Liver (tissue), 8 donors: ENCODE measurements at regions not wholly inside any gene's neighbourhood (a gene's known extent, or its start where the extent isn't known, plus 50 kb on each side); places are given as distances from the start of the nearest gene placed in this dataset.

Source experiments
- DNase-seq: peaks from one replicate; pipeline ENCODE4 v3.0.0-alpha.2; 2017; ENCODE audit warnings: low spot score
- H3K27ac ChIP-seq, 2 donors: one replicate each; pipeline ENCODE4 v1.7.0; 2013; ENCODE audit warnings: inconsistent platforms in 2 of 2, low read length in 2 of 2, control low read depth in 1 of 2, low read depth in 1 of 2, mild to moderate bottlenecking in 1 of 2
- H3K27me3 ChIP-seq, 4 donors: one replicate each; pipeline versions ENCODE4 v1.6.1 to v1.7.0; 2013; ENCODE audit warnings: low read length in 3 of 4, inconsistent platforms in 1 of 4, mild to moderate bottlenecking in 1 of 4, moderate library complexity in 1 of 4; ENCODE audit not compliant: control insufficient read depth in 4 of 4, insufficient read depth in 4 of 4
- H3K36me3 ChIP-seq, 4 donors: one replicate each; pipeline versions ENCODE4 v1.6.1 to v1.7.0; 2013; ENCODE audit warnings: low read length in 3 of 4, mild to moderate bottlenecking in 3 of 4, low read depth in 1 of 4, moderate library complexity in 1 of 4; ENCODE audit not compliant: control insufficient read depth in 4 of 4, insufficient read depth in 3 of 4
- H3K4me1 ChIP-seq, 4 donors: one replicate each; pipeline versions ENCODE4 v1.6.1 to v1.7.0; 2013; ENCODE audit warnings: low read length in 3 of 4, mild to moderate bottlenecking in 3 of 4, moderate library complexity in 1 of 4; ENCODE audit not compliant: control insufficient read depth in 4 of 4, insufficient read depth in 4 of 4
- H3K4me3 ChIP-seq, 3 donors: one replicate each; pipeline versions ENCODE4 v1.6.1 to v1.7.0; 2013; ENCODE audit warnings: low read length in 3 of 3, control low read depth in 1 of 3, low read depth in 1 of 3, mild to moderate bottlenecking in 1 of 3
- H3K9ac ChIP-seq, 2 donors: one replicate each; pipeline ENCODE4 v1.7.0; 2013; ENCODE audit warnings: low read length in 2 of 2, mild to moderate bottlenecking in 2 of 2, moderate library complexity in 2 of 2, control low read depth in 1 of 2, low read depth in 1 of 2
- H3K9me3 ChIP-seq, 4 donors: one replicate each; pipeline versions ENCODE4 v1.6.1 to v1.7.0; 2013; ENCODE audit warnings: low read length in 3 of 4; ENCODE audit not compliant: control insufficient read depth in 4 of 4
- ATF3 ChIP-seq: IDR thresholded peaks from 2 replicates; pipeline ENCODE4 v1.6.1; 2016; ENCODE audit warnings: antibody characterized with exemption
- CTCF ChIP-seq: fragments of 150-350 bp; IDR thresholded peaks from 2 replicates; pipeline ENCODE4 v1.5.1; 2017; ENCODE audit warnings: improper control_type of control experiment, low read depth, low read length; ENCODE audit not compliant: missing input control
- EGR1 ChIP-seq, 2 donors: IDR thresholded peaks; 2 replicates each; pipeline ENCODE4 v1.6.1; 2016 to 2018; ENCODE audit warnings: antibody characterized with exemption in 2 of 2, low read depth in 2 of 2
- FOXA1 ChIP-seq: IDR thresholded peaks from 2 replicates; pipeline ENCODE4 v1.6.1; 2016; ENCODE audit warnings: antibody characterized with exemption
- FOXA2 ChIP-seq: IDR thresholded peaks from 2 replicates; pipeline ENCODE4 v1.6.1; 2016; ENCODE audit warnings: antibody characterized with exemption
- GABPA ChIP-seq, 2 donors: IDR thresholded peaks in 1 of 2; conservative IDR thresholded peaks in 1 of 2; 2 replicates each; pipeline ENCODE4 v1.6.1; 2016; ENCODE audit warnings: antibody characterized with exemption in 2 of 2, mild to moderate bottlenecking in 1 of 2, moderate library complexity in 1 of 2
- HNF4A ChIP-seq, 2 donors: conservative IDR thresholded peaks; 2 replicates each; pipeline ENCODE4 v1.6.1; 2016; ENCODE audit warnings: antibody characterized with exemption in 2 of 2, mild to moderate bottlenecking in 2 of 2
- HNF4G ChIP-seq: IDR thresholded peaks from 2 replicates; pipeline ENCODE4 v1.6.1; 2016; ENCODE audit warnings: antibody characterized with exemption
- RXRA ChIP-seq, 2 donors: IDR thresholded peaks; 2 replicates each; pipeline ENCODE4 v1.6.1; 2017 to 2018; ENCODE audit warnings: antibody characterized with exemption in 2 of 2, mild to moderate bottlenecking in 1 of 2
- SP1 ChIP-seq: IDR thresholded peaks from 2 replicates; pipeline ENCODE4 v1.6.1; 2018; ENCODE audit warnings: antibody characterized with exemption, mild to moderate bottlenecking
- TAF1 ChIP-seq: conservative IDR thresholded peaks from 2 replicates; pipeline ENCODE4 v1.6.1; 2016; ENCODE audit warnings: antibody characterized with exemption, mild to moderate bottlenecking
- YY1 ChIP-seq: IDR thresholded peaks from 2 replicates; pipeline ENCODE4 v1.6.1; 2016; ENCODE audit warnings: antibody characterized with exemption, mild to moderate bottlenecking
- WGBS: extraction: QIAGEN DNeasy Blood & Tissue Kit; methylation state at CpG from one replicate; pipeline ENCODE4 v1.1.7; 2013; 5-methylcytosine and 5-hydroxymethylcytosine counted together
- TF ChIP-seq, protein P1 (sequence below): IDR thresholded peaks from 2 replicates; pipeline ENCODE4 v1.6.1; 2016; ENCODE audit warnings: antibody characterized with exemption
- TF ChIP-seq, protein P2 (sequence below): IDR thresholded peaks from 2 replicates; pipeline ENCODE4 v1.6.1; 2016; ENCODE audit warnings: antibody characterized with exemption
- TF ChIP-seq, protein P3 (sequence below): IDR thresholded peaks from 2 replicates; pipeline ENCODE4 v1.6.1; 2016; ENCODE audit warnings: antibody characterized with exemption, mild to moderate bottlenecking
- donor health status: healthy.
- donor health status: healthy.
- donor health status: healthy.
- donor health status: healthy.
- donor health status: healthy.

DNA sequence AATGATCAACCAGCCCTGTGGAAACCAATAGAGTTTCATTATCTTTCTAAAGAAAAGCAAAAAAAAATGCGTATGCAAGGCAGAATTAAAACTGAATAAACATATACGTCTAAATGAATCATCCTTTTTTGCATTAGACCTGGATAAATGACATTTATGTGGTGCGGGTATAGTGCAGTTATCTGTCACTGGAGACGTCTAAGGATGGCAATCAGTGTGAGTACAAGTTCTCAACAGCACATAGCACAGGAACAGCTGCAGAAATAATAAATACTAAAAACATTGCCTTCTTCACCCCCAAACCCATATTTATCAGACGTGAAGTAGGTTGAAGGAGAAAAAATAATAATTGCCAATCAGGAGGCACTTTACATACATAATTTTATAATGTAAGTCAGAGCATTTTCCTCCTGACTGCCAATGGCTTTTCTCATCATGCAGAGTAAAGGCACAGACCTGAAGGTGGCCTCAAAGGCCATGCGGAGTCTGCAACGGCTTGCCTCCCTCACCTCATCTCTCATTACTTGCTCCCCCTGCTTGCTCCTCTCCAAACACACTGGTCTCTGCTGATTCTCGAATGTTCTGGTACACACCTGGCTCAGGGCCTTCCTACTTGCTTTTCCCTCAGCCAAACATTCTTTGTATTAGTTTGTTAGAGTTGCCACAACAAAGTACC lies 574.7 kb upstream of the PLXNA2 start:
- Histone ChIP-seq H3K4me1 (no peaks in the 10 kb centered on the region), H3K36me3 (no peaks in the 10 kb centered on the region), H3K4me3 (no peak overlapping the region), H3K9ac (no peak overlapping the region), H3K27ac (no peak overlapping the region), H3K27me3 (no peaks in the 10 kb centered on the region), H3K9me3 (no peaks in the 10 kb centered on the region)
- WGBS, result 83% methylated on average over 8 of the region's 8 CpGs
- TF ChIP-seq, protein P1, sequence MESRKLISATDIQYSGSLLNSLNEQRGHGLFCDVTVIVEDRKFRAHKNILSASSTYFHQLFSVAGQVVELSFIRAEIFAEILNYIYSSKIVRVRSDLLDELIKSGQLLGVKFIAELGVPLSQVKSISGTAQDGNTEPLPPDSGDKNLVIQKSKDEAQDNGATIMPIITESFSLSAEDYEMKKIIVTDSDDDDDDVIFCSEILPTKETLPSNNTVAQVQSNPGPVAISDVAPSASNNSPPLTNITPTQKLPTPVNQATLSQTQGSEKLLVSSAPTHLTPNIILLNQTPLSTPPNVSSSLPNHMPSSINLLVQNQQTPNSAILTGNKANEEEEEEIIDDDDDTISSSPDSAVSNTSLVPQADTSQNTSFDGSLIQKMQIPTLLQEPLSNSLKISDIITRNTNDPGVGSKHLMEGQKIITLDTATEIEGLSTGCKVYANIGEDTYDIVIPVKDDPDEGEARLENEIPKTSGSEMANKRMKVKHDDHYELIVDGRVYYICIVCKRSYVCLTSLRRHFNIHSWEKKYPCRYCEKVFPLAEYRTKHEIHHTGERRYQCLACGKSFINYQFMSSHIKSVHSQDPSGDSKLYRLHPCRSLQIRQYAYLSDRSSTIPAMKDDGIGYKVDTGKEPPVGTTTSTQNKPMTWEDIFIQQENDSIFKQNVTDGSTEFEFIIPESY, result no peak
- TF ChIP-seq CTCF (no peak), YY1 (no peak), EGR1 (IDR thresholded peaks at IDR 0.05; ENCODE audit: low read depth in 2 of 2) (no peak), RXRA (IDR thresholded peaks at IDR 0.05) (no peak), FOXA2 (no peak), GABPA (IDR thresholded peaks at IDR 0.05 in 1 of 2, conservative IDR thresholded peaks at IDR 0.05 in 1 of 2) (no peak), HNF4A (conservative IDR thresholded peaks at IDR 0.05) (no peak), HNF4G (no peak), ATF3 (no peak), TAF1 (no peak), SP1 (no peak), FOXA1 (no peak)
- TF ChIP-seq, protein P2, sequence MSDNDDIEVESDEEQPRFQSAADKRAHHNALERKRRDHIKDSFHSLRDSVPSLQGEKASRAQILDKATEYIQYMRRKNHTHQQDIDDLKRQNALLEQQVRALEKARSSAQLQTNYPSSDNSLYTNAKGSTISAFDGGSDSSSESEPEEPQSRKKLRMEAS, result no peak
- TF ChIP-seq, protein P3, sequence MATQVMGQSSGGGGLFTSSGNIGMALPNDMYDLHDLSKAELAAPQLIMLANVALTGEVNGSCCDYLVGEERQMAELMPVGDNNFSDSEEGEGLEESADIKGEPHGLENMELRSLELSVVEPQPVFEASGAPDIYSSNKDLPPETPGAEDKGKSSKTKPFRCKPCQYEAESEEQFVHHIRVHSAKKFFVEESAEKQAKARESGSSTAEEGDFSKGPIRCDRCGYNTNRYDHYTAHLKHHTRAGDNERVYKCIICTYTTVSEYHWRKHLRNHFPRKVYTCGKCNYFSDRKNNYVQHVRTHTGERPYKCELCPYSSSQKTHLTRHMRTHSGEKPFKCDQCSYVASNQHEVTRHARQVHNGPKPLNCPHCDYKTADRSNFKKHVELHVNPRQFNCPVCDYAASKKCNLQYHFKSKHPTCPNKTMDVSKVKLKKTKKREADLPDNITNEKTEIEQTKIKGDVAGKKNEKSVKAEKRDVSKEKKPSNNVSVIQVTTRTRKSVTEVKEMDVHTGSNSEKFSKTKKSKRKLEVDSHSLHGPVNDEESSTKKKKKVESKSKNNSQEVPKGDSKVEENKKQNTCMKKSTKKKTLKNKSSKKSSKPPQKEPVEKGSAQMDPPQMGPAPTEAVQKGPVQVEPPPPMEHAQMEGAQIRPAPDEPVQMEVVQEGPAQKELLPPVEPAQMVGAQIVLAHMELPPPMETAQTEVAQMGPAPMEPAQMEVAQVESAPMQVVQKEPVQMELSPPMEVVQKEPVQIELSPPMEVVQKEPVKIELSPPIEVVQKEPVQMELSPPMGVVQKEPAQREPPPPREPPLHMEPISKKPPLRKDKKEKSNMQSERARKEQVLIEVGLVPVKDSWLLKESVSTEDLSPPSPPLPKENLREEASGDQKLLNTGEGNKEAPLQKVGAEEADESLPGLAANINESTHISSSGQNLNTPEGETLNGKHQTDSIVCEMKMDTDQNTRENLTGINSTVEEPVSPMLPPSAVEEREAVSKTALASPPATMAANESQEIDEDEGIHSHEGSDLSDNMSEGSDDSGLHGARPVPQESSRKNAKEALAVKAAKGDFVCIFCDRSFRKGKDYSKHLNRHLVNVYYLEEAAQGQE, result no peak
- DNase-seq, result no peak
